K562 (cell line): ENCODE measurements at regions not wholly inside any gene's neighbourhood (a gene's known extent, or its start where the extent isn't known, plus 50 kb on each side); places are given as distances from the start of the nearest gene placed in this dataset.

Source experiments
- ATAC-seq: fragments of 200-7000 bp; cut with Tn5 transposase; 3 replicates; pipeline ENCODE4 v1.9.1; 2020; ENCODE audit warnings: moderate library complexity
- BruUV-seq: library from RNA; stranded (reverse); fragments of 400-500 nt; replicated peaks from 2 replicates; lab custom pipeline; 2021; lab: Mats Ljungman, UMichigan
- CTCF ChIA-PET: fragments of 300-600 bp; formaldehyde crosslinking; extraction: SDS; loops from one replicate; lab custom pipeline; 2021; ENCODE audit warnings: low intra/inter-chr PET ratio; lab: Yijun Ruan, JAX
- POLR2A ChIA-PET: fragments of 300-600, 350-650 bp; sonication (Branson Sonifier 250); formaldehyde crosslinking; extraction: SDS; loops from one replicate; lab custom pipeline; 2021; ENCODE audit warnings: antibody characterized with exemption, inconsistent platforms; lab: Yijun Ruan, JAX
- DNase-seq, 4 experiments: peaks; one replicate each; pipeline versions ENCODE4 v3.0.0 to v3.0.0-alpha.2; 2011 to 2018; ENCODE audit warnings: low spot score in 3 of 4, mixed read lengths in 3 of 4; ENCODE audit errors: extremely low read depth in 1 of 4
- FAIRE-seq: peaks from 2 replicates; lab custom pipeline; 2011; peaks lifted over from hg19 to GRCh38; lab: Jason Lieb, UNC
- H2AFZ ChIP-seq: 2 replicates; pipeline ENCODE4 v1.6.0; 2011; ENCODE audit warnings: low read depth, low read length, control low read depth, inconsistent platforms
- H3K27ac ChIP-seq: fragments of 200-600 bp; 3 replicates; pipeline ENCODE4 v1.8.0; 2011; ENCODE audit warnings: low read depth, mild to moderate bottlenecking, control low read depth, inconsistent platforms, low read length, moderate library complexity, mixed read lengths; ENCODE audit errors: extremely low read depth
- H3K27me3 ChIP-seq, 2 experiments: fragments of 300-600 bp in 1 of 2; 2 replicates in 1 of 2; 3 replicates in 1 of 2; pipeline versions ENCODE4 v1.6.0 to v1.8.0; 2011; ENCODE audit warnings: inconsistent platforms in 2 of 2, low read length in 2 of 2, mild to moderate bottlenecking in 1 of 2, mixed read lengths in 1 of 2, moderate library complexity in 1 of 2; ENCODE audit not compliant: control insufficient read depth in 2 of 2, insufficient read depth in 2 of 2
- H3K36me3 ChIP-seq: fragments of 300-600 bp; 3 replicates; pipeline ENCODE4 v1.8.0; 2011; ENCODE audit warnings: mild to moderate bottlenecking, low read length, inconsistent platforms; ENCODE audit not compliant: control insufficient read depth, insufficient read depth
- H3K4me1 ChIP-seq, 2 experiments: fragments of 200-600 bp in 1 of 2; replicated peaks in 1 of 2; 2 replicates in 1 of 2; 3 replicates in 1 of 2; pipeline versions ENCODE4 v1.5.1 to v1.8.0; 2011; ENCODE audit warnings: inconsistent platforms in 2 of 2, low read length in 2 of 2, mild to moderate bottlenecking in 1 of 2, mixed read lengths in 1 of 2, moderate library complexity in 1 of 2; ENCODE audit not compliant: control insufficient read depth in 2 of 2, insufficient read depth in 2 of 2
- H3K4me2 ChIP-seq: 2 replicates; pipeline ENCODE4 v1.6.1; 2011; ENCODE audit warnings: low read length, control low read depth, inconsistent platforms, mixed read lengths; ENCODE audit not compliant: insufficient read depth
- H3K4me3 ChIP-seq: fragments of 200-600 bp; sonication (generic), shearing (Covaris generic); 2 replicates; pipeline ENCODE4 v1.5.1; 2016; ENCODE audit warnings: control low read depth, inconsistent platforms
- H3K79me2 ChIP-seq: fragments of 200-600 bp; 3 replicates; pipeline ENCODE4 v1.8.0; 2011; ENCODE audit warnings: low read length, inconsistent platforms; ENCODE audit not compliant: control insufficient read depth, insufficient read depth
- H3K9ac ChIP-seq, 2 experiments: 2 replicates each; pipeline versions ENCODE4 v1.6.0 to v1.6.1; 2011; ENCODE audit warnings: low read depth in 2 of 2, low read length in 2 of 2, control low read depth in 1 of 2, inconsistent platforms in 1 of 2, mild to moderate bottlenecking in 1 of 2, mixed read lengths in 1 of 2; ENCODE audit not compliant: insufficient read depth in 1 of 2
- H3K9me1 ChIP-seq: one replicate; pipeline ENCODE4 v1.6.0; 2011; ENCODE audit warnings: inconsistent platforms, mild to moderate bottlenecking, low read length, moderate library complexity; ENCODE audit not compliant: control insufficient read depth, insufficient read depth
- H3K9me3 ChIP-seq: replicated peaks from 2 replicates; pipeline ENCODE4 v1.5.1; 2011; ENCODE audit warnings: low read depth, low read length, inconsistent platforms; ENCODE audit not compliant: control insufficient read depth, insufficient read depth
- H4K20me1 ChIP-seq: replicated peaks from 2 replicates; pipeline ENCODE4 v1.6.1; 2011; ENCODE audit warnings: low read length, inconsistent platforms, mixed read lengths; ENCODE audit not compliant: control insufficient read depth, insufficient read depth
- CC2D1A ChIP-seq: fragments of 450-650 bp; IDR thresholded peaks from 2 replicates; pipeline ENCODE4 v1.6.1; 2017; ENCODE audit warnings: mild to moderate bottlenecking
- E2F6 ChIP-seq, 2 experiments: IDR thresholded peaks; 2 replicates each; pipeline ENCODE4 v1.6.1; 2011; ENCODE audit warnings: borderline replicate concordance in 1 of 2, control low read depth in 1 of 2, low read depth in 1 of 2, low read length in 1 of 2, mild to moderate bottlenecking in 1 of 2, mixed read lengths in 1 of 2, moderate library complexity in 1 of 2; ENCODE audit not compliant: insufficient read depth in 1 of 2, insufficient read length in 1 of 2, poor library complexity in 1 of 2, severe bottlenecking in 1 of 2; ENCODE audit errors: extremely low read depth in 1 of 2
- EP400 ChIP-seq: fragments of 450-650 bp; IDR thresholded peaks from 2 replicates; pipeline ENCODE4 v1.6.1; 2017; ENCODE audit warnings: antibody characterized with exemption, mild to moderate bottlenecking, moderate library complexity
- FOSL1 ChIP-seq: fragments of 200-800 bp; sonication (Bioruptor generic); conservative IDR thresholded peaks from 2 replicates; pipeline ENCODE4 v1.6.1; 2016; ENCODE audit warnings: missing genetic modification characterization, missing compliant biosample characterization
- HDAC2 ChIP-seq: fragments of 450-650 bp; IDR thresholded peaks from 2 replicates; pipeline ENCODE4 v1.6.1; 2016; ENCODE audit warnings: mild to moderate bottlenecking
- HNRNPL ChIP-seq: fragments of 200-400 bp; formaldehyde crosslinking; IDR thresholded peaks from 2 replicates; pipeline ENCODE4 v1.6.1; 2017; ENCODE audit warnings: low read depth, mild to moderate bottlenecking, low read length
- PHF8 ChIP-seq: fragments of 200-600 bp; sonication (generic); IDR thresholded peaks from 2 replicates; pipeline ENCODE4 v1.6.1; 2012; ENCODE audit warnings: mixed run types, mild to moderate bottlenecking, inconsistent platforms, low read length, moderate library complexity, borderline replicate concordance
- RREB1 ChIP-seq: fragments of 250-450 bp; sonication (Bioruptor Pico); IDR thresholded peaks from 2 replicates; pipeline ENCODE4 v1.4.0; 2020
- SMARCA4 ChIP-seq: fragments of 450-650 bp; IDR thresholded peaks from 2 replicates; pipeline ENCODE4 v1.6.1; 2016
- SUPT5H ChIP-seq: fragments of 450-650 bp; IDR thresholded peaks from 2 replicates; pipeline ENCODE4 v1.6.1; 2016
- TBL1XR1 ChIP-seq, 2 experiments: IDR thresholded peaks; 2 replicates each; pipeline ENCODE4 v1.6.1; 2012; ENCODE audit warnings: improper control_type of control experiment in 2 of 2, low read length in 2 of 2, mild to moderate bottlenecking in 1 of 2
- ZNF780A ChIP-seq: fragments of 250-450 bp; sonication (Bioruptor Pico); IDR thresholded peaks from 2 replicates; pipeline ENCODE4 v1.5.0; 2021; ENCODE audit warnings: mild to moderate bottlenecking
- ZNF785 ChIP-seq: fragments of 250-450 bp; sonication (Bioruptor Pico); IDR thresholded peaks from 2 replicates; pipeline ENCODE4 v1.4.0; 2020; ENCODE audit warnings: mild to moderate bottlenecking
- ZNF79 ChIP-seq: fragments of 250-450 bp; sonication (Bioruptor Pico); IDR thresholded peaks from 2 replicates; pipeline ENCODE4 v1.4.0; 2020; ENCODE audit warnings: low read depth, mild to moderate bottlenecking, moderate library complexity
- WGBS: fragments of 100-300 bp; shearing (Covaris generic); methylation state at CpG from one replicate; pipeline ENCODE4 v1.1.6; 2016; ENCODE audit warnings: low coverage, mixed read lengths; ENCODE audit not compliant: insufficient coverage; ENCODE audit errors: missing lambda C conversion rate; 5-methylcytosine and 5-hydroxymethylcytosine counted together
- in situ Hi-C: fragments of 300-500 bp; cut with MboI; formaldehyde crosslinking; loops from 4 replicates; pipeline ENCODE4 v1.15.0; 2018; ENCODE audit warnings: inconsistent platforms, mixed read lengths
- intact Hi-C: fragments of 100-400 bp; cut with micrococcal nuclease; formaldehyde crosslinking; loops from 2 replicates; pipeline ENCODE4 v1.14.2; 2022

- Histone ChIP-seq H3K9ac (no peak overlapping the region), H3K36me3 (no peaks in the 10 kb centered on the region), H3K9me1 (no peaks in the 10 kb centered on the region), H3K4me1 (no peaks in the 10 kb centered on the region), H3K4me3 (no peak overlapping the region), H3K79me2 (no peaks in the 10 kb centered on the region), H3K4me2 (no peak overlapping the region), H3K9me3 (no peaks in the 10 kb centered on the region), H4K20me1 (no peaks in the 10 kb centered on the region), H3K27me3 (no peaks in the 10 kb centered on the region), H3K27ac (no peak overlapping the region), H2AFZ (no peak overlapping the region)
- ChIA-PET CTCF (no interaction called here), POLR2A (no interaction called here)
- no TSS peak for BruUV-seq
- 0% methylated on average over 3 of the region's 4 CpGs for WGBS
- TF ChIP-seq SUPT5H (no peak), SMARCA4 (no peak), ZNF79 (CRISPR knock-in tag) (no peak), CC2D1A (no peak), E2F6 (IDR thresholded peaks at IDR 0.05; ENCODE audit: borderline replicate concordance in 1 of 2, extremely low read depth in 1 of 2, insufficient read depth in 1 of 2, insufficient read length in 1 of 2, low read depth in 1 of 2, low read length in 1 of 2, poor library complexity in 1 of 2, severe bottlenecking in 1 of 2) (no peak), HDAC2 (no peak), RREB1 (no peak), FOSL1 (tag) (no peak), HNRNPL (no peak), PHF8 (no peak), ZNF780A (CRISPR knock-in tag) (no peak), TBL1XR1 (IDR thresholded peaks at IDR 0.05; ENCODE audit: low read length in 2 of 2) (no peak), ZNF785 (CRISPR knock-in tag) (no peak), EP400 (no peak)
- intact Hi-C loops, result no loop called here
- FAIRE-seq, result no peak
- DNase-seq, result no peak
- ATAC-seq, result no peak
- in situ Hi-C loops, result no loop called here
These were observed 201.7 kb downstream of the FAM133A start for GRCh38 chrX:93875621-93876282.
